Liver (tissue), 8 donors: ENCODE measurements at regions not wholly inside any gene's neighbourhood (a gene's known extent, or its start where the extent isn't known, plus 50 kb on each side); places are given as distances from the start of the nearest gene placed in this dataset.

Experiments
- DNase-seq: peaks from one replicate; pipeline ENCODE4 v3.0.0-alpha.2; 2017; ENCODE audit warnings: low spot score
- H3K27ac ChIP-seq, 2 donors: one replicate each; pipeline ENCODE4 v1.7.0; 2013; ENCODE audit warnings: inconsistent platforms in 2 of 2, low read length in 2 of 2, control low read depth in 1 of 2, low read depth in 1 of 2, mild to moderate bottlenecking in 1 of 2
- H3K27me3 ChIP-seq, 4 donors: one replicate each; pipeline versions ENCODE4 v1.6.1 to v1.7.0; 2013; ENCODE audit warnings: low read length in 3 of 4, inconsistent platforms in 1 of 4, mild to moderate bottlenecking in 1 of 4, moderate library complexity in 1 of 4; ENCODE audit not compliant: control insufficient read depth in 4 of 4, insufficient read depth in 4 of 4
- H3K36me3 ChIP-seq, 4 donors: one replicate each; pipeline versions ENCODE4 v1.6.1 to v1.7.0; 2013; ENCODE audit warnings: low read length in 3 of 4, mild to moderate bottlenecking in 3 of 4, low read depth in 1 of 4, moderate library complexity in 1 of 4; ENCODE audit not compliant: control insufficient read depth in 4 of 4, insufficient read depth in 3 of 4
- H3K4me1 ChIP-seq, 4 donors: one replicate each; pipeline versions ENCODE4 v1.6.1 to v1.7.0; 2013; ENCODE audit warnings: low read length in 3 of 4, mild to moderate bottlenecking in 3 of 4, moderate library complexity in 1 of 4; ENCODE audit not compliant: control insufficient read depth in 4 of 4, insufficient read depth in 4 of 4
- H3K4me3 ChIP-seq, 3 donors: one replicate each; pipeline versions ENCODE4 v1.6.1 to v1.7.0; 2013; ENCODE audit warnings: low read length in 3 of 3, control low read depth in 1 of 3, low read depth in 1 of 3, mild to moderate bottlenecking in 1 of 3
- H3K9ac ChIP-seq, 2 donors: one replicate each; pipeline ENCODE4 v1.7.0; 2013; ENCODE audit warnings: low read length in 2 of 2, mild to moderate bottlenecking in 2 of 2, moderate library complexity in 2 of 2, control low read depth in 1 of 2, low read depth in 1 of 2
- H3K9me3 ChIP-seq, 4 donors: one replicate each; pipeline versions ENCODE4 v1.6.1 to v1.7.0; 2013; ENCODE audit warnings: low read length in 3 of 4; ENCODE audit not compliant: control insufficient read depth in 4 of 4
- ATF3 ChIP-seq: IDR thresholded peaks from 2 replicates; pipeline ENCODE4 v1.6.1; 2016; ENCODE audit warnings: antibody characterized with exemption
- CTCF ChIP-seq: fragments of 150-350 bp; IDR thresholded peaks from 2 replicates; pipeline ENCODE4 v1.5.1; 2017; ENCODE audit warnings: improper control_type of control experiment, low read depth, low read length; ENCODE audit not compliant: missing input control
- EGR1 ChIP-seq, 2 donors: IDR thresholded peaks; 2 replicates each; pipeline ENCODE4 v1.6.1; 2016 to 2018; ENCODE audit warnings: antibody characterized with exemption in 2 of 2, low read depth in 2 of 2
- FOXA1 ChIP-seq: IDR thresholded peaks from 2 replicates; pipeline ENCODE4 v1.6.1; 2016; ENCODE audit warnings: antibody characterized with exemption
- FOXA2 ChIP-seq: IDR thresholded peaks from 2 replicates; pipeline ENCODE4 v1.6.1; 2016; ENCODE audit warnings: antibody characterized with exemption
- GABPA ChIP-seq, 2 donors: IDR thresholded peaks in 1 of 2; conservative IDR thresholded peaks in 1 of 2; 2 replicates each; pipeline ENCODE4 v1.6.1; 2016; ENCODE audit warnings: antibody characterized with exemption in 2 of 2, mild to moderate bottlenecking in 1 of 2, moderate library complexity in 1 of 2
- HNF4A ChIP-seq, 2 donors: conservative IDR thresholded peaks; 2 replicates each; pipeline ENCODE4 v1.6.1; 2016; ENCODE audit warnings: antibody characterized with exemption in 2 of 2, mild to moderate bottlenecking in 2 of 2
- HNF4G ChIP-seq: IDR thresholded peaks from 2 replicates; pipeline ENCODE4 v1.6.1; 2016; ENCODE audit warnings: antibody characterized with exemption
- JUND ChIP-seq, 2 donors: IDR thresholded peaks; 2 replicates each; pipeline ENCODE4 v1.6.1; 2016; ENCODE audit warnings: antibody characterized with exemption in 2 of 2
- MAX ChIP-seq: IDR thresholded peaks from 2 replicates; pipeline ENCODE4 v1.6.1; 2016; ENCODE audit warnings: antibody characterized with exemption
- NR2F2 ChIP-seq: IDR thresholded peaks from 2 replicates; pipeline ENCODE4 v1.6.1; 2016; ENCODE audit warnings: antibody characterized with exemption
- RAD21 ChIP-seq, 2 donors: IDR thresholded peaks; 2 replicates each; pipeline ENCODE4 v1.6.1; 2016; ENCODE audit warnings: antibody characterized with exemption in 2 of 2, mild to moderate bottlenecking in 2 of 2
- REST ChIP-seq: IDR thresholded peaks from 2 replicates; pipeline ENCODE4 v1.6.1; 2016; ENCODE audit warnings: antibody characterized with exemption, mild to moderate bottlenecking
- RXRA ChIP-seq, 2 donors: IDR thresholded peaks; 2 replicates each; pipeline ENCODE4 v1.6.1; 2017 to 2018; ENCODE audit warnings: antibody characterized with exemption in 2 of 2, mild to moderate bottlenecking in 1 of 2
- SP1 ChIP-seq: IDR thresholded peaks from 2 replicates; pipeline ENCODE4 v1.6.1; 2018; ENCODE audit warnings: antibody characterized with exemption, mild to moderate bottlenecking
- TAF1 ChIP-seq: conservative IDR thresholded peaks from 2 replicates; pipeline ENCODE4 v1.6.1; 2016; ENCODE audit warnings: antibody characterized with exemption, mild to moderate bottlenecking
- YY1 ChIP-seq: IDR thresholded peaks from 2 replicates; pipeline ENCODE4 v1.6.1; 2016; ENCODE audit warnings: antibody characterized with exemption, mild to moderate bottlenecking
- ZBTB33 ChIP-seq: IDR thresholded peaks from 2 replicates; pipeline ENCODE4 v1.6.1; 2016; ENCODE audit warnings: antibody characterized with exemption
- WGBS: extraction: QIAGEN DNeasy Blood & Tissue Kit; methylation state at CpG from one replicate; pipeline ENCODE4 v1.1.7; 2013; 5-methylcytosine and 5-hydroxymethylcytosine counted together
- donor health status: healthy.
- donor health status: healthy.
- donor health status: healthy.
- donor health status: healthy.
- donor health status: healthy.

GRCh38 chr3:64976456-64976855 is 288.7 kb upstream of the ADAMTS9 start:
- no peak for DNase-seq
- H3K4me1 ChIP-seq: no peaks in the 10 kb centered on the region
- 65% methylated on average over 4 of the region's 4 CpGs for WGBS
- no peak overlapping the region for H3K9ac ChIP-seq
- peaks cover 0 to 2% (median 0%) of the 10 kb centered on the region in 4 donors for H3K9me3 ChIP-seq
- no peaks in the 10 kb centered on the region for H3K36me3 ChIP-seq
- TF ChIP-seq FOXA2 (no peak), YY1 (no peak), ZBTB33 (no peak), CTCF (no peak), RAD21 (IDR thresholded peaks at IDR 0.05) (no peak), REST (no peak), RXRA (IDR thresholded peaks at IDR 0.05) (no peak), ATF3 (no peak), HNF4G (no peak), GABPA (IDR thresholded peaks at IDR 0.05 in 1 of 2, conservative IDR thresholded peaks at IDR 0.05 in 1 of 2) (no peak), SP1 (no peak), NR2F2 (no peak), HNF4A (conservative IDR thresholded peaks at IDR 0.05) (no peak), EGR1 (IDR thresholded peaks at IDR 0.05; ENCODE audit: low read depth in 2 of 2) (no peak), FOXA1 (no peak), MAX (no peak)
- H3K27me3 ChIP-seq: no peaks in the 10 kb centered on the region
- H3K4me3 ChIP-seq: no peak overlapping the region
- H3K27ac ChIP-seq: no peak overlapping the region

- Histone ChIP-seq H3K27ac (no peak overlapping the region), H3K36me3 (no peaks in the 10 kb centered on the region), H3K4me1 (no peaks in the 10 kb centered on the region), H3K4me3 (no peak overlapping the region), H3K27me3 (no peaks in the 10 kb centered on the region), H3K9ac (no peak overlapping the region), H3K9me3 (peaks cover 0 to 2% (median 0%) of the 10 kb centered on the region in 4 donors)
- WGBS: 90% methylated on average over 2 of the region's 2 CpGs
- DNase-seq: no peak
- no peak for TF ChIP-seq FOXA2
- no peak for TF ChIP-seq HNF4G
- TF ChIP-seq SP1: no peak
- no peak for TF ChIP-seq MAX
- no peak for TF ChIP-seq HNF4A (conservative IDR thresholded peaks at IDR 0.05)
- TF ChIP-seq TAF1: no peak
- TF ChIP-seq RAD21 (IDR thresholded peaks at IDR 0.05): no peak
- no peak for TF ChIP-seq YY1
- TF ChIP-seq JUND (IDR thresholded peaks at IDR 0.05): no peak
- no peak for TF ChIP-seq GABPA (IDR thresholded peaks at IDR 0.05 in 1 of 2, conservative IDR thresholded peaks at IDR 0.05 in 1 of 2)
- TF ChIP-seq REST: no peak
- TF ChIP-seq CTCF: no peak
- TF ChIP-seq FOXA1: no peak
- TF ChIP-seq NR2F2: no peak
These were observed 287.3 kb upstream of the ADAMTS9 start for GRCh38 chr3:64975147-64975546.
